ENCODE measurements at regions not wholly inside any gene's neighbourhood (a gene's known extent, or its start where the extent isn't known, plus 50 kb on each side); places are given as distances from the start of the nearest gene placed in this dataset.

GRCh38 chr3:18252578-18252977, 172.6 kb downstream of the SATB1 start:
- Histone ChIP-seq H3K4me1 (ENCODE audit: control insufficient read depth in 1 of 2, insufficient read depth in 2 of 2, low read length in 2 of 2) (no peaks in the 10 kb centered on the region), H3K4me3 (ENCODE audit: low read depth in 1 of 2, low read length in 2 of 2) (no peak overlapping the region), H3K9ac (ENCODE audit: low read depth in 1 of 2, low read length in 2 of 2) (no peak overlapping the region), H3K9me3 (ENCODE audit: control insufficient read depth in 1 of 2, low read length in 2 of 2) (no peaks in the 10 kb centered on the region), H3K36me3 (ENCODE audit: control insufficient read depth in 1 of 2, insufficient read depth in 2 of 2, low read length in 2 of 2) (no peaks in the 10 kb centered on the region), H3K27me3 (ENCODE audit: control insufficient read depth in 1 of 2, insufficient read depth in 2 of 2, low read length in 2 of 2) (no peaks in the 10 kb centered on the region), H3K27ac (ENCODE audit: low read depth, low read length) (no peak overlapping the region)

GRCh38 chr3:18250991-18251390, 174.1 kb downstream of the SATB1 start:
- no peak overlapping the region for H3K4me3 ChIP-seq (ENCODE audit: low read depth in 1 of 2, low read length in 2 of 2)
- no peak overlapping the region for H3K9ac ChIP-seq (ENCODE audit: low read depth in 1 of 2, low read length in 2 of 2)
- H3K27me3 ChIP-seq (ENCODE audit: control insufficient read depth in 1 of 2, insufficient read depth in 2 of 2, low read length in 2 of 2) = no peaks in the 10 kb centered on the region
- no peaks in the 10 kb centered on the region for H3K4me1 ChIP-seq (ENCODE audit: control insufficient read depth in 1 of 2, insufficient read depth in 2 of 2, low read length in 2 of 2)
- no peaks in the 10 kb centered on the region for H3K36me3 ChIP-seq (ENCODE audit: control insufficient read depth in 1 of 2, insufficient read depth in 2 of 2, low read length in 2 of 2)
- H3K27ac ChIP-seq (ENCODE audit: low read depth, low read length) = no peak overlapping the region
- no peaks in the 10 kb centered on the region for H3K9me3 ChIP-seq (ENCODE audit: control insufficient read depth in 1 of 2, low read length in 2 of 2)

GRCh38 chr3:18249126-18249525, 176.0 kb downstream of the SATB1 start:
- H3K27ac ChIP-seq (ENCODE audit: low read depth, low read length) = no peak overlapping the region
- no peaks in the 10 kb centered on the region for H3K9me3 ChIP-seq (ENCODE audit: control insufficient read depth in 1 of 2, low read length in 2 of 2)
- H3K27me3 ChIP-seq (ENCODE audit: control insufficient read depth in 1 of 2, insufficient read depth in 2 of 2, low read length in 2 of 2) = no peaks in the 10 kb centered on the region
- H3K4me1 ChIP-seq (ENCODE audit: control insufficient read depth in 1 of 2, insufficient read depth in 2 of 2, low read length in 2 of 2) = no peaks in the 10 kb centered on the region
- H3K36me3 ChIP-seq (ENCODE audit: control insufficient read depth in 1 of 2, insufficient read depth in 2 of 2, low read length in 2 of 2) = no peaks in the 10 kb centered on the region
- H3K9ac ChIP-seq (ENCODE audit: low read depth in 1 of 2, low read length in 2 of 2) = no peak overlapping the region
- no peak overlapping the region for H3K4me3 ChIP-seq (ENCODE audit: low read depth in 1 of 2, low read length in 2 of 2)

- Histone ChIP-seq H3K4me1 (ENCODE audit: control insufficient read depth in 1 of 2, insufficient read depth in 2 of 2, low read length in 2 of 2) (no peaks in the 10 kb centered on the region), H3K27ac (ENCODE audit: low read depth, low read length) (no peak overlapping the region), H3K27me3 (ENCODE audit: control insufficient read depth in 1 of 2, insufficient read depth in 2 of 2, low read length in 2 of 2) (no peaks in the 10 kb centered on the region)
These were observed 177.3 kb downstream of the SATB1 start for GRCh38 chr3:18247776-18248310.

GRCh38 chr3:18247139-18247695, 177.9 kb downstream of the SATB1 start:
- H3K27ac ChIP-seq (ENCODE audit: low read depth, low read length) = no peak overlapping the region
- H3K36me3 ChIP-seq (ENCODE audit: control insufficient read depth in 1 of 2, insufficient read depth in 2 of 2, low read length in 2 of 2) = no peaks in the 10 kb centered on the region
- no peak overlapping the region for H3K4me3 ChIP-seq (ENCODE audit: low read depth in 1 of 2, low read length in 2 of 2)
- no peaks in the 10 kb centered on the region for H3K27me3 ChIP-seq (ENCODE audit: control insufficient read depth in 1 of 2, insufficient read depth in 2 of 2, low read length in 2 of 2)
- H3K9me3 ChIP-seq (ENCODE audit: control insufficient read depth in 1 of 2, low read length in 2 of 2) = no peaks in the 10 kb centered on the region
- no peaks in the 10 kb centered on the region for H3K4me1 ChIP-seq (ENCODE audit: control insufficient read depth in 1 of 2, insufficient read depth in 2 of 2, low read length in 2 of 2)
- H3K9ac ChIP-seq (ENCODE audit: low read depth in 1 of 2, low read length in 2 of 2) = no peak overlapping the region

More at GRCh38 chr3:18247776-18248310, 177.3 kb downstream of the SATB1 start:
- Histone ChIP-seq H3K4me3 (ENCODE audit: low read depth in 1 of 2, low read length in 2 of 2) (no peak overlapping the region), H3K9ac (ENCODE audit: low read depth in 1 of 2, low read length in 2 of 2) (no peak overlapping the region), H3K9me3 (ENCODE audit: control insufficient read depth in 1 of 2, low read length in 2 of 2) (no peaks in the 10 kb centered on the region), H3K36me3 (ENCODE audit: control insufficient read depth in 1 of 2, insufficient read depth in 2 of 2, low read length in 2 of 2) (no peaks in the 10 kb centered on the region)

- Histone ChIP-seq H3K27me3 (ENCODE audit: control insufficient read depth in 1 of 2, insufficient read depth in 2 of 2, low read length in 2 of 2) (no peaks in the 10 kb centered on the region), H3K4me1 (ENCODE audit: control insufficient read depth in 1 of 2, insufficient read depth in 2 of 2, low read length in 2 of 2) (no peaks in the 10 kb centered on the region), H3K27ac (ENCODE audit: low read depth, low read length) (no peak overlapping the region), H3K9ac (ENCODE audit: low read depth in 1 of 2, low read length in 2 of 2) (no peak overlapping the region), H3K4me3 (ENCODE audit: low read depth in 1 of 2, low read length in 2 of 2) (no peak overlapping the region), H3K9me3 (ENCODE audit: control insufficient read depth in 1 of 2, low read length in 2 of 2) (no peaks in the 10 kb centered on the region), H3K36me3 (ENCODE audit: control insufficient read depth in 1 of 2, insufficient read depth in 2 of 2, low read length in 2 of 2) (no peaks in the 10 kb centered on the region)
These were observed 178.6 kb downstream of the SATB1 start for GRCh38 chr3:18246336-18247060.

- H3K4me3 ChIP-seq (ENCODE audit: low read depth in 1 of 2, low read length in 2 of 2) = no peak overlapping the region
- H3K9ac ChIP-seq (ENCODE audit: low read depth in 1 of 2, low read length in 2 of 2) = no peak overlapping the region
- no peaks in the 10 kb centered on the region for H3K27me3 ChIP-seq (ENCODE audit: control insufficient read depth in 1 of 2, insufficient read depth in 2 of 2, low read length in 2 of 2)
These were observed 179.4 kb downstream of the SATB1 start for GRCh38 chr3:18245721-18246120.

GRCh38 chr3:18241837-18242236, 183.3 kb downstream of the SATB1 start:
- H3K36me3 ChIP-seq (ENCODE audit: control insufficient read depth in 1 of 2, insufficient read depth in 2 of 2, low read length in 2 of 2) = no peaks in the 10 kb centered on the region
- H3K27me3 ChIP-seq (ENCODE audit: control insufficient read depth in 1 of 2, insufficient read depth in 2 of 2, low read length in 2 of 2) = no peaks in the 10 kb centered on the region
- no peaks in the 10 kb centered on the region for H3K9me3 ChIP-seq (ENCODE audit: control insufficient read depth in 1 of 2, low read length in 2 of 2)
- no peak overlapping the region for H3K9ac ChIP-seq (ENCODE audit: low read depth in 1 of 2, low read length in 2 of 2)
- H3K4me1 ChIP-seq (ENCODE audit: control insufficient read depth in 1 of 2, insufficient read depth in 2 of 2, low read length in 2 of 2) = no peaks in the 10 kb centered on the region
- no peak overlapping the region for H3K27ac ChIP-seq (ENCODE audit: low read depth, low read length)
- no peak overlapping the region for H3K4me3 ChIP-seq (ENCODE audit: low read depth in 1 of 2, low read length in 2 of 2)

More at GRCh38 chr3:18245721-18246120, 179.4 kb downstream of the SATB1 start:
- H3K4me1 ChIP-seq (ENCODE audit: control insufficient read depth in 1 of 2, insufficient read depth in 2 of 2, low read length in 2 of 2) = no peaks in the 10 kb centered on the region
- H3K9me3 ChIP-seq (ENCODE audit: control insufficient read depth in 1 of 2, low read length in 2 of 2) = no peaks in the 10 kb centered on the region
- H3K36me3 ChIP-seq (ENCODE audit: control insufficient read depth in 1 of 2, insufficient read depth in 2 of 2, low read length in 2 of 2) = no peaks in the 10 kb centered on the region
- no peak overlapping the region for H3K27ac ChIP-seq (ENCODE audit: low read depth, low read length)

GRCh38 chr3:18239674-18240073, 185.5 kb downstream of the SATB1 start:
- Histone ChIP-seq H3K27me3 (ENCODE audit: control insufficient read depth in 1 of 2, insufficient read depth in 2 of 2, low read length in 2 of 2) (no peaks in the 10 kb centered on the region), H3K9ac (ENCODE audit: low read depth in 1 of 2, low read length in 2 of 2) (no peak overlapping the region), H3K36me3 (ENCODE audit: control insufficient read depth in 1 of 2, insufficient read depth in 2 of 2, low read length in 2 of 2) (no peaks in the 10 kb centered on the region), H3K9me3 (ENCODE audit: control insufficient read depth in 1 of 2, low read length in 2 of 2) (no peaks in the 10 kb centered on the region), H3K4me1 (ENCODE audit: control insufficient read depth in 1 of 2, insufficient read depth in 2 of 2, low read length in 2 of 2) (no peaks in the 10 kb centered on the region), H3K4me3 (ENCODE audit: low read depth in 1 of 2, low read length in 2 of 2) (no peak overlapping the region), H3K27ac (ENCODE audit: low read depth, low read length) (no peak overlapping the region)

- H3K4me1 ChIP-seq (ENCODE audit: control insufficient read depth in 1 of 2, insufficient read depth in 2 of 2, low read length in 2 of 2) = no peaks in the 10 kb centered on the region
- H3K27me3 ChIP-seq (ENCODE audit: control insufficient read depth in 1 of 2, insufficient read depth in 2 of 2, low read length in 2 of 2) = no peaks in the 10 kb centered on the region
- H3K4me3 ChIP-seq (ENCODE audit: low read depth in 1 of 2, low read length in 2 of 2) = no peak overlapping the region
- no peaks in the 10 kb centered on the region for H3K9me3 ChIP-seq (ENCODE audit: control insufficient read depth in 1 of 2, low read length in 2 of 2)
- H3K9ac ChIP-seq (ENCODE audit: low read depth in 1 of 2, low read length in 2 of 2) = no peak overlapping the region
- no peaks in the 10 kb centered on the region for H3K36me3 ChIP-seq (ENCODE audit: control insufficient read depth in 1 of 2, insufficient read depth in 2 of 2, low read length in 2 of 2)
- H3K27ac ChIP-seq (ENCODE audit: low read depth, low read length) = no peak overlapping the region
These were observed 186.3 kb downstream of the SATB1 start for GRCh38 chr3:18238746-18239331.
